Keratinocyte (primary cell): ENCODE measurements at regions not wholly inside any gene's neighbourhood (a gene's known extent, or its start where the extent isn't known, plus 50 kb on each side); places are given as distances from the start of the nearest gene placed in this dataset.

Source experiments
- DNase-seq: peaks from one replicate; pipeline ENCODE4 v3.0.0-alpha.2; 2011; ENCODE audit warnings: low read depth, missing footprints, low spot score
- FAIRE-seq: peaks from 2 replicates; lab custom pipeline; 2011; peaks lifted over from hg19 to GRCh38; lab: Jason Lieb, UNC
- H2AFZ ChIP-seq: 2 replicates; pipeline ENCODE4 v1.6.0; 2012; ENCODE audit warnings: low read length, control low read depth, inconsistent platforms; ENCODE audit not compliant: control insufficient read depth
- H3K27ac ChIP-seq: 2 replicates; pipeline ENCODE4 v1.5.1; 2011; ENCODE audit warnings: low read length; ENCODE audit not compliant: control insufficient read depth, insufficient read depth
- H3K27me3 ChIP-seq: 3 replicates; pipeline ENCODE4 v1.6.0; 2011; ENCODE audit warnings: low read length; ENCODE audit not compliant: control insufficient read depth, insufficient read depth; ENCODE audit errors: extremely low read depth
- H3K36me3 ChIP-seq, 2 experiments: 2 replicates in 1 of 2; 3 replicates in 1 of 2; pipeline ENCODE4 v1.5.1; 2011; ENCODE audit warnings: low read length in 2 of 2, mild to moderate bottlenecking in 1 of 2; ENCODE audit not compliant: control insufficient read depth in 2 of 2, insufficient read depth in 2 of 2; ENCODE audit errors: extremely low read depth in 1 of 2
- H3K4me1 ChIP-seq: 3 replicates; pipeline ENCODE4 v1.5.1; 2011; ENCODE audit warnings: low read length; ENCODE audit not compliant: control insufficient read depth, insufficient read depth; ENCODE audit errors: extremely low read depth
- H3K4me2 ChIP-seq: 3 replicates; pipeline ENCODE4 v1.6.0; 2011; ENCODE audit warnings: low read depth, low read length; ENCODE audit not compliant: control insufficient read depth, insufficient read depth; ENCODE audit errors: extremely low read depth
- H3K4me3 ChIP-seq, 3 experiments: fragments of 200-600 bp in 1 of 3; sonication (generic) in 1 of 3; 2 replicates in 2 of 3; 3 replicates in 1 of 3; pipeline ENCODE4 v1.5.1; 2011 to 2016; ENCODE audit warnings: low read length in 3 of 3, mild to moderate bottlenecking in 3 of 3, control low read depth in 2 of 3, inconsistent platforms in 1 of 3, low read depth in 1 of 3, mixed read lengths in 1 of 3, mixed run types in 1 of 3, moderate library complexity in 1 of 3; ENCODE audit not compliant: control insufficient read depth in 2 of 3, insufficient read depth in 2 of 3; ENCODE audit errors: extremely low read depth in 1 of 3
- H3K79me2 ChIP-seq: 2 replicates; pipeline ENCODE4 v1.6.0; 2012; ENCODE audit warnings: low read length; ENCODE audit not compliant: control insufficient read depth, insufficient read depth
- H3K9ac ChIP-seq: 3 replicates; pipeline ENCODE4 v1.6.0; 2011; ENCODE audit warnings: low read length; ENCODE audit not compliant: control insufficient read depth, insufficient read depth; ENCODE audit errors: extremely low read depth
- H3K9me1 ChIP-seq: 3 replicates; pipeline ENCODE4 v1.6.0; 2011; ENCODE audit warnings: low read length; ENCODE audit not compliant: control insufficient read depth, insufficient read depth; ENCODE audit errors: extremely low read depth
- H3K9me3 ChIP-seq: 2 replicates; pipeline ENCODE4 v1.5.1; 2012; ENCODE audit warnings: low read depth, low read length; ENCODE audit not compliant: control insufficient read depth
- H4K20me1 ChIP-seq: 3 replicates; pipeline ENCODE4 v1.6.0; 2011; ENCODE audit warnings: low read length; ENCODE audit not compliant: control insufficient read depth, insufficient read depth; ENCODE audit errors: extremely low read depth
- CTCF ChIP-seq, 3 experiments: IDR thresholded peaks in 1 of 3; conservative IDR thresholded peaks in 1 of 3; optimal IDR thresholded peaks in 1 of 3; 2 replicates in 2 of 3; 3 replicates in 1 of 3; pipeline versions ENCODE3 to v1.5.1; 2011; ENCODE audit warnings: low read length in 3 of 3, mild to moderate bottlenecking in 3 of 3, moderate library complexity in 2 of 3, control low read depth in 1 of 3, inconsistent platforms in 1 of 3; ENCODE audit not compliant: insufficient read depth in 2 of 3; ENCODE audit errors: extremely low read depth in 1 of 3
- EZH2 ChIP-seq: IDR thresholded peaks from one replicate; pipeline ENCODE4 v1.6.1; 2012; ENCODE audit warnings: inconsistent platforms, mild to moderate bottlenecking, low read length, moderate library complexity
- dilution Hi-C: fragments of 300-500 bp; cut with MboI; formaldehyde crosslinking; loops from one replicate; pipeline ENCODE4 v1.7.0; 2020; ENCODE audit warnings: low sequenced_read_pairs; ENCODE audit not compliant: extremely low pct_ligation_motif_present

- no peaks in the 10 kb centered on the region for H3K36me3 ChIP-seq
- no peak overlapping the region for H3K4me2 ChIP-seq
- no peaks in the 10 kb centered on the region for H3K27me3 ChIP-seq
- H3K79me2 ChIP-seq: no peaks in the 10 kb centered on the region
- peaks cover 4% of the 10 kb centered on the region for H3K9me3 ChIP-seq
- no peak overlapping the region for H3K27ac ChIP-seq
- H4K20me1 ChIP-seq: no peaks in the 10 kb centered on the region
- no peak overlapping the region for H3K9ac ChIP-seq
- dilution Hi-C loops: no loop called here
- H3K4me3 ChIP-seq: no peak overlapping the region
- DNase-seq (no peak), FAIRE-seq (no peak)
- no peak overlapping the region for H2AFZ ChIP-seq
- no peaks in the 10 kb centered on the region for H3K4me1 ChIP-seq
- no peak for TF ChIP-seq EZH2
- no peak for TF ChIP-seq CTCF (optimal IDR thresholded peaks at IDR 0.05 in 1 of 3, IDR thresholded peaks at IDR 0.05 in 1 of 3, conservative IDR thresholded peaks at IDR 0.05 in 1 of 3; ENCODE audit: extremely low read depth in 1 of 3, insufficient read depth in 2 of 3, low read length in 3 of 3)
- H3K9me1 ChIP-seq: no peaks in the 10 kb centered on the region
These were observed 399.2 kb downstream of the SHANK2 start for GRCh38 chr11:70853068-70853769.

- TF ChIP-seq EZH2 (no peak), CTCF (optimal IDR thresholded peaks at IDR 0.05 in 1 of 3, IDR thresholded peaks at IDR 0.05 in 1 of 3, conservative IDR thresholded peaks at IDR 0.05 in 1 of 3; ENCODE audit: extremely low read depth in 1 of 3, insufficient read depth in 2 of 3, low read length in 3 of 3) (no peak)
- Histone ChIP-seq H3K9me3 (peaks cover 2% of the 10 kb centered on the region), H3K4me2 (no peak overlapping the region), H3K4me3 (no peak overlapping the region), H3K4me1 (no peaks in the 10 kb centered on the region), H3K27ac (no peak overlapping the region), H3K9me1 (no peaks in the 10 kb centered on the region), H2AFZ (no peak overlapping the region), H3K27me3 (no peaks in the 10 kb centered on the region), H3K79me2 (no peaks in the 10 kb centered on the region), H4K20me1 (no peaks in the 10 kb centered on the region), H3K9ac (no peak overlapping the region), H3K36me3 (no peaks in the 10 kb centered on the region)
- no peak for FAIRE-seq
- dilution Hi-C loops: no loop called here
- no peak for DNase-seq
These were observed 398.6 kb downstream of the SHANK2 start for GRCh38 chr11:70853770-70854108.
